ENCODE measurements at regions not wholly inside any gene's neighbourhood (a gene's known extent, or its start where the extent isn't known, plus 50 kb on each side); places are given as distances from the start of the nearest gene placed in this dataset.

- Mint-ChIP-seq H3K4me3 (no peak overlapping the region), H3K4me1 (no peaks in the 10 kb centered on the region), H3K27me3 (no peaks in the 10 kb centered on the region), H3K9me3 (peaks cover 22% of the 10 kb centered on the region), H3K36me3 (ENCODE audit: insufficient read depth) (no peaks in the 10 kb centered on the region), H3K27ac (ENCODE audit: low read depth) (no peak overlapping the region)
- ATAC-seq (replicated peaks; ENCODE audit: extremely low read depth, poor library complexity, severe bottlenecking) = no peak
- DNase-seq (ENCODE audit: low spot score in 2 of 2) = no peak
Measured at GRCh38 chr3:29072611-29073010, 208.3 kb upstream of the RBMS3 start.

- Mint-ChIP-seq H3K4me3 (no peak overlapping the region), H3K9me3 (peaks cover 15% of the 10 kb centered on the region), H3K27ac (ENCODE audit: low read depth) (no peak overlapping the region), H3K36me3 (ENCODE audit: insufficient read depth) (no peaks in the 10 kb centered on the region), H3K4me1 (no peaks in the 10 kb centered on the region), H3K27me3 (no peaks in the 10 kb centered on the region)
- ATAC-seq (replicated peaks; ENCODE audit: extremely low read depth, poor library complexity, severe bottlenecking) (no peak), DNase-seq (ENCODE audit: low spot score in 2 of 2) (no peak)
Measured at GRCh38 chr3:29077356-29077755, 203.5 kb upstream of the RBMS3 start.

GRCh38 chr3:29079358-29079757 lies 201.5 kb upstream of the RBMS3 start:
- peaks cover 8% of the 10 kb centered on the region for H3K9me3 Mint-ChIP-seq
- no peaks in the 10 kb centered on the region for H3K4me1 Mint-ChIP-seq

GRCh38 chr3:29080967-29081366 lies 199.9 kb upstream of the RBMS3 start:
- DNase-seq (ENCODE audit: low spot score in 2 of 2) (no peak), ATAC-seq (replicated peaks; ENCODE audit: extremely low read depth, poor library complexity, severe bottlenecking) (no peak)
- Mint-ChIP-seq H3K36me3 (ENCODE audit: insufficient read depth) (peaks cover 3% of the 10 kb centered on the region), H3K27ac (ENCODE audit: low read depth) (no peak overlapping the region), H3K27me3 (no peaks in the 10 kb centered on the region), H3K9me3 (peaks cover 10% of the 10 kb centered on the region), H3K4me1 (no peaks in the 10 kb centered on the region), H3K4me3 (no peak overlapping the region)

More at GRCh38 chr3:29079358-29079757, 201.5 kb upstream of the RBMS3 start:
- Mint-ChIP-seq H3K36me3 (ENCODE audit: insufficient read depth) (no peaks in the 10 kb centered on the region), H3K4me3 (no peak overlapping the region), H3K27ac (ENCODE audit: low read depth) (no peak overlapping the region), H3K27me3 (no peaks in the 10 kb centered on the region)
- ATAC-seq (replicated peaks; ENCODE audit: extremely low read depth, poor library complexity, severe bottlenecking) = no peak
- DNase-seq (ENCODE audit: low spot score in 2 of 2) = no peak

GRCh38 chr3:29083081-29083480 lies 197.8 kb upstream of the RBMS3 start:
- H3K4me1 Mint-ChIP-seq = no peaks in the 10 kb centered on the region
- no peak overlapping the region for H3K27ac Mint-ChIP-seq (ENCODE audit: low read depth)
- no peaks in the 10 kb centered on the region for H3K27me3 Mint-ChIP-seq

GRCh38 chr3:29083676-29084075 lies 197.2 kb upstream of the RBMS3 start:
- Mint-ChIP-seq H3K4me3 (no peak overlapping the region), H3K4me1 (no peaks in the 10 kb centered on the region), H3K36me3 (ENCODE audit: insufficient read depth) (peaks cover 3% of the 10 kb centered on the region), H3K27ac (ENCODE audit: low read depth) (no peak overlapping the region), H3K27me3 (no peaks in the 10 kb centered on the region), H3K9me3 (peaks cover 13% of the 10 kb centered on the region)
- ATAC-seq (replicated peaks; ENCODE audit: extremely low read depth, poor library complexity, severe bottlenecking) (no peak), DNase-seq (ENCODE audit: low spot score in 2 of 2) (no peak)

More at GRCh38 chr3:29083081-29083480, 197.8 kb upstream of the RBMS3 start:
- no peak for ATAC-seq (replicated peaks; ENCODE audit: extremely low read depth, poor library complexity, severe bottlenecking)
- Mint-ChIP-seq H3K4me3 (no peak overlapping the region), H3K36me3 (ENCODE audit: insufficient read depth) (peaks cover 3% of the 10 kb centered on the region), H3K9me3 (peaks cover 13% of the 10 kb centered on the region)
- DNase-seq (ENCODE audit: low spot score in 2 of 2) = no peak

- peaks cover 3% of the 10 kb centered on the region for H3K36me3 Mint-ChIP-seq (ENCODE audit: insufficient read depth)
- DNase-seq (ENCODE audit: low spot score in 2 of 2) (no peak), ATAC-seq (replicated peaks; ENCODE audit: extremely low read depth, poor library complexity, severe bottlenecking) (no peak)
- H3K4me1 Mint-ChIP-seq = no peaks in the 10 kb centered on the region
- no peaks in the 10 kb centered on the region for H3K27me3 Mint-ChIP-seq
- H3K4me3 Mint-ChIP-seq = no peak overlapping the region
- no peak overlapping the region for H3K27ac Mint-ChIP-seq (ENCODE audit: low read depth)
- H3K9me3 Mint-ChIP-seq = peaks cover 12% of the 10 kb centered on the region
Measured at GRCh38 chr3:29088579-29088978, 192.3 kb upstream of the RBMS3 start.

- no peak for ATAC-seq (replicated peaks; ENCODE audit: extremely low read depth, poor library complexity, severe bottlenecking)
- peaks cover 11% of the 10 kb centered on the region for H3K9me3 Mint-ChIP-seq
Measured at GRCh38 chr3:29090912-29091597, 189.8 kb upstream of the RBMS3 start.

GRCh38 chr3:29091599-29092189 lies 189.2 kb upstream of the RBMS3 start:
- Mint-ChIP-seq H3K27me3 (no peaks in the 10 kb centered on the region), H3K4me3 (no peak overlapping the region), H3K27ac (ENCODE audit: low read depth) (no peak overlapping the region), H3K36me3 (ENCODE audit: insufficient read depth) (no peaks in the 10 kb centered on the region), H3K9me3 (peaks cover 12% of the 10 kb centered on the region), H3K4me1 (no peaks in the 10 kb centered on the region)
- ATAC-seq (replicated peaks; ENCODE audit: extremely low read depth, poor library complexity, severe bottlenecking) (no peak), DNase-seq (ENCODE audit: low spot score in 2 of 2) (no peak)

More at GRCh38 chr3:29090912-29091597, 189.8 kb upstream of the RBMS3 start:
- Mint-ChIP-seq H3K36me3 (ENCODE audit: insufficient read depth) (no peaks in the 10 kb centered on the region), H3K27me3 (no peaks in the 10 kb centered on the region), H3K4me3 (no peak overlapping the region), H3K27ac (ENCODE audit: low read depth) (no peak overlapping the region), H3K4me1 (no peaks in the 10 kb centered on the region)
- DNase-seq (ENCODE audit: low spot score in 2 of 2) = no peak

GRCh38 chr3:29092348-29092747 lies 188.5 kb upstream of the RBMS3 start:
- Mint-ChIP-seq H3K4me3 (no peak overlapping the region), H3K27ac (ENCODE audit: low read depth) (no peak overlapping the region), H3K4me1 (no peaks in the 10 kb centered on the region), H3K36me3 (ENCODE audit: insufficient read depth) (no peaks in the 10 kb centered on the region), H3K27me3 (no peaks in the 10 kb centered on the region), H3K9me3 (peaks cover 13% of the 10 kb centered on the region)
- DNase-seq (ENCODE audit: low spot score in 2 of 2) (no peak), ATAC-seq (replicated peaks; ENCODE audit: extremely low read depth, poor library complexity, severe bottlenecking) (no peak)

- Mint-ChIP-seq H3K9me3 (peaks cover 13% of the 10 kb centered on the region), H3K27me3 (no peaks in the 10 kb centered on the region), H3K36me3 (ENCODE audit: insufficient read depth) (no peaks in the 10 kb centered on the region)
Measured at GRCh38 chr3:29099296-29099695, 181.6 kb upstream of the RBMS3 start.

GRCh38 chr3:29099775-29100174 lies 181.1 kb upstream of the RBMS3 start:
- Mint-ChIP-seq H3K4me1 (no peaks in the 10 kb centered on the region), H3K4me3 (no peak overlapping the region), H3K9me3 (peaks cover 13% of the 10 kb centered on the region), H3K27me3 (no peaks in the 10 kb centered on the region), H3K27ac (ENCODE audit: low read depth) (no peak overlapping the region), H3K36me3 (ENCODE audit: insufficient read depth) (no peaks in the 10 kb centered on the region)
- no peak for DNase-seq (ENCODE audit: low spot score in 2 of 2)
- no peak for ATAC-seq (replicated peaks; ENCODE audit: extremely low read depth, poor library complexity, severe bottlenecking)

More at GRCh38 chr3:29099296-29099695, 181.6 kb upstream of the RBMS3 start:
- ATAC-seq (replicated peaks; ENCODE audit: extremely low read depth, poor library complexity, severe bottlenecking) (no peak), DNase-seq (ENCODE audit: low spot score in 2 of 2) (no peak)
- Mint-ChIP-seq H3K4me1 (no peaks in the 10 kb centered on the region), H3K4me3 (no peak overlapping the region), H3K27ac (ENCODE audit: low read depth) (no peak overlapping the region)

- no peak overlapping the region for H3K4me3 Mint-ChIP-seq
- H3K4me1 Mint-ChIP-seq = no peaks in the 10 kb centered on the region
- DNase-seq (ENCODE audit: low spot score in 2 of 2) = no peak
- H3K9me3 Mint-ChIP-seq = peaks cover 15% of the 10 kb centered on the region
- no peak for ATAC-seq (replicated peaks; ENCODE audit: extremely low read depth, poor library complexity, severe bottlenecking)
- H3K27me3 Mint-ChIP-seq = no peaks in the 10 kb centered on the region
- no peak overlapping the region for H3K27ac Mint-ChIP-seq (ENCODE audit: low read depth)
- H3K36me3 Mint-ChIP-seq (ENCODE audit: insufficient read depth) = no peaks in the 10 kb centered on the region
Measured at GRCh38 chr3:29100292-29100691, 180.6 kb upstream of the RBMS3 start.
